K562 (cell line): ENCODE measurements at regions not wholly inside any gene's neighbourhood (a gene's known extent, or its start where the extent isn't known, plus 50 kb on each side); places are given as distances from the start of the nearest gene placed in this dataset.

Experiments
- ATAC-seq: fragments of 200-7000 bp; cut with Tn5 transposase; 3 replicates; pipeline ENCODE4 v1.9.1; 2020; ENCODE audit warnings: moderate library complexity
- BruUV-seq: library from RNA; stranded (reverse); fragments of 400-500 nt; replicated peaks from 2 replicates; lab custom pipeline; 2021; lab: Mats Ljungman, UMichigan
- CTCF ChIA-PET: fragments of 300-600 bp; formaldehyde crosslinking; extraction: SDS; loops from one replicate; lab custom pipeline; 2021; ENCODE audit warnings: low intra/inter-chr PET ratio; lab: Yijun Ruan, JAX
- POLR2A ChIA-PET: fragments of 300-600, 350-650 bp; sonication (Branson Sonifier 250); formaldehyde crosslinking; extraction: SDS; loops from one replicate; lab custom pipeline; 2021; ENCODE audit warnings: antibody characterized with exemption, inconsistent platforms; lab: Yijun Ruan, JAX
- DNase-seq, 4 experiments: peaks; one replicate each; pipeline versions ENCODE4 v3.0.0 to v3.0.0-alpha.2; 2011 to 2018; ENCODE audit warnings: low spot score in 3 of 4, mixed read lengths in 3 of 4; ENCODE audit errors: extremely low read depth in 1 of 4
- FAIRE-seq: peaks from 2 replicates; lab custom pipeline; 2011; peaks lifted over from hg19 to GRCh38; lab: Jason Lieb, UNC
- H2AFZ ChIP-seq: 2 replicates; pipeline ENCODE4 v1.6.0; 2011; ENCODE audit warnings: low read depth, low read length, control low read depth, inconsistent platforms
- H3K27ac ChIP-seq: fragments of 200-600 bp; 3 replicates; pipeline ENCODE4 v1.8.0; 2011; ENCODE audit warnings: low read depth, mild to moderate bottlenecking, control low read depth, inconsistent platforms, low read length, moderate library complexity, mixed read lengths; ENCODE audit errors: extremely low read depth
- H3K27me3 ChIP-seq, 2 experiments: fragments of 300-600 bp in 1 of 2; 2 replicates in 1 of 2; 3 replicates in 1 of 2; pipeline versions ENCODE4 v1.6.0 to v1.8.0; 2011; ENCODE audit warnings: inconsistent platforms in 2 of 2, low read length in 2 of 2, mild to moderate bottlenecking in 1 of 2, mixed read lengths in 1 of 2, moderate library complexity in 1 of 2; ENCODE audit not compliant: control insufficient read depth in 2 of 2, insufficient read depth in 2 of 2
- H3K36me3 ChIP-seq: fragments of 300-600 bp; 3 replicates; pipeline ENCODE4 v1.8.0; 2011; ENCODE audit warnings: mild to moderate bottlenecking, low read length, inconsistent platforms; ENCODE audit not compliant: control insufficient read depth, insufficient read depth
- H3K4me1 ChIP-seq, 2 experiments: fragments of 200-600 bp in 1 of 2; replicated peaks in 1 of 2; 2 replicates in 1 of 2; 3 replicates in 1 of 2; pipeline versions ENCODE4 v1.5.1 to v1.8.0; 2011; ENCODE audit warnings: inconsistent platforms in 2 of 2, low read length in 2 of 2, mild to moderate bottlenecking in 1 of 2, mixed read lengths in 1 of 2, moderate library complexity in 1 of 2; ENCODE audit not compliant: control insufficient read depth in 2 of 2, insufficient read depth in 2 of 2
- H3K4me2 ChIP-seq: 2 replicates; pipeline ENCODE4 v1.6.1; 2011; ENCODE audit warnings: low read length, control low read depth, inconsistent platforms, mixed read lengths; ENCODE audit not compliant: insufficient read depth
- H3K4me3 ChIP-seq: fragments of 200-600 bp; sonication (generic), shearing (Covaris generic); 2 replicates; pipeline ENCODE4 v1.5.1; 2016; ENCODE audit warnings: control low read depth, inconsistent platforms
- H3K79me2 ChIP-seq: fragments of 200-600 bp; 3 replicates; pipeline ENCODE4 v1.8.0; 2011; ENCODE audit warnings: low read length, inconsistent platforms; ENCODE audit not compliant: control insufficient read depth, insufficient read depth
- H3K9ac ChIP-seq, 2 experiments: 2 replicates each; pipeline versions ENCODE4 v1.6.0 to v1.6.1; 2011; ENCODE audit warnings: low read depth in 2 of 2, low read length in 2 of 2, control low read depth in 1 of 2, inconsistent platforms in 1 of 2, mild to moderate bottlenecking in 1 of 2, mixed read lengths in 1 of 2; ENCODE audit not compliant: insufficient read depth in 1 of 2
- H3K9me1 ChIP-seq: one replicate; pipeline ENCODE4 v1.6.0; 2011; ENCODE audit warnings: inconsistent platforms, mild to moderate bottlenecking, low read length, moderate library complexity; ENCODE audit not compliant: control insufficient read depth, insufficient read depth
- H3K9me3 ChIP-seq: replicated peaks from 2 replicates; pipeline ENCODE4 v1.5.1; 2011; ENCODE audit warnings: low read depth, low read length, inconsistent platforms; ENCODE audit not compliant: control insufficient read depth, insufficient read depth
- H4K20me1 ChIP-seq: replicated peaks from 2 replicates; pipeline ENCODE4 v1.6.1; 2011; ENCODE audit warnings: low read length, inconsistent platforms, mixed read lengths; ENCODE audit not compliant: control insufficient read depth, insufficient read depth
- DDX20 ChIP-seq: fragments of 450-650 bp; IDR thresholded peaks from 2 replicates; pipeline ENCODE4 v1.6.1; 2016; ENCODE audit warnings: missing genetic modification characterization, low read depth, mild to moderate bottlenecking, missing compliant biosample characterization, moderate library complexity
- GTF2E2 ChIP-seq: fragments of 200-800 bp; sonication (Bioruptor generic); IDR thresholded peaks from 2 replicates; pipeline ENCODE4 v1.6.1; 2016; ENCODE audit warnings: missing genetic modification characterization, missing compliant biosample characterization
- HDAC1 ChIP-seq, 2 experiments: fragments of 450-650 bp; IDR thresholded peaks; 2 replicates each; pipeline ENCODE4 v1.6.1; 2016 to 2017; ENCODE audit warnings: inconsistent platforms in 1 of 2, mild to moderate bottlenecking in 1 of 2, moderate library complexity in 1 of 2
- KDM1A ChIP-seq, 2 experiments: fragments of 450-650 bp; IDR thresholded peaks; 2 replicates each; pipeline ENCODE4 v1.6.1; 2016; ENCODE audit warnings: mild to moderate bottlenecking in 2 of 2
- PCBP1 ChIP-seq: fragments of 200-400 bp; formaldehyde crosslinking; IDR thresholded peaks from 2 replicates; pipeline ENCODE4 v1.6.1; 2018; ENCODE audit warnings: mild to moderate bottlenecking, low read depth, low read length; ENCODE audit not compliant: poor library complexity, severe bottlenecking
- SP2 ChIP-seq: IDR thresholded peaks from 2 replicates; pipeline ENCODE4 v1.6.1; 2011; ENCODE audit warnings: mild to moderate bottlenecking, low read depth, low read length, moderate library complexity; ENCODE audit not compliant: poor library complexity, severe bottlenecking; ENCODE audit errors: extremely low read depth
- TCF7L2 ChIP-seq: fragments of 150-350 bp; IDR thresholded peaks from 2 replicates; pipeline ENCODE4 v1.6.1; 2016; ENCODE audit warnings: low read depth, mild to moderate bottlenecking, low read length, moderate library complexity
- TRIM24 ChIP-seq, 2 experiments: fragments of 450-650 bp; IDR thresholded peaks; 2 replicates each; pipeline ENCODE4 v1.6.1; 2016
- ZNF561 ChIP-seq: fragments of 450-650 bp; formaldehyde crosslinking; conservative IDR thresholded peaks from 2 replicates; pipeline ENCODE4 v1.4.0; 2020; ENCODE audit warnings: mild to moderate bottlenecking, moderate library complexity
- WGBS: fragments of 100-300 bp; shearing (Covaris generic); methylation state at CpG from one replicate; pipeline ENCODE4 v1.1.6; 2016; ENCODE audit warnings: low coverage, mixed read lengths; ENCODE audit not compliant: insufficient coverage; ENCODE audit errors: missing lambda C conversion rate; 5-methylcytosine and 5-hydroxymethylcytosine counted together
- in situ Hi-C: fragments of 300-500 bp; cut with MboI; formaldehyde crosslinking; loops from 4 replicates; pipeline ENCODE4 v1.15.0; 2018; ENCODE audit warnings: inconsistent platforms, mixed read lengths
- intact Hi-C: fragments of 100-400 bp; cut with micrococcal nuclease; formaldehyde crosslinking; loops from 2 replicates; pipeline ENCODE4 v1.14.2; 2022
- TF ChIP-seq, protein P1 (sequence below): sonication (generic); formaldehyde crosslinking; IDR thresholded peaks from 2 replicates; pipeline ENCODE4 v1.4.0; 2020; ENCODE audit warnings: mild to moderate bottlenecking, missing genetic modification reagents
- TF ChIP-seq, protein P2 (sequence below): fragments of 450-650 bp; formaldehyde crosslinking; IDR thresholded peaks from 2 replicates; pipeline ENCODE4 v1.4.0; 2020; ENCODE audit warnings: mild to moderate bottlenecking, mixed read lengths
- TF ChIP-seq, protein P3 (sequence below): fragments of 250-450 bp; sonication (Bioruptor Pico); IDR thresholded peaks from 2 replicates; pipeline ENCODE4 v1.4.0; 2020; ENCODE audit warnings: mild to moderate bottlenecking
- TF ChIP-seq, protein P4 (sequence below), 2 experiments: IDR thresholded peaks; 2 replicates each; pipeline ENCODE4 v1.6.1; 2012; ENCODE audit warnings: improper control_type of control experiment in 2 of 2, low read depth in 2 of 2, low read length in 2 of 2, borderline replicate concordance in 1 of 2
- TF ChIP-seq, protein P5 (sequence below): sonication (generic); formaldehyde crosslinking; IDR thresholded peaks from 2 replicates; pipeline ENCODE4 v1.8.0; 2022; ENCODE audit warnings: mild to moderate bottlenecking, missing genetic modification reagents

DNA sequence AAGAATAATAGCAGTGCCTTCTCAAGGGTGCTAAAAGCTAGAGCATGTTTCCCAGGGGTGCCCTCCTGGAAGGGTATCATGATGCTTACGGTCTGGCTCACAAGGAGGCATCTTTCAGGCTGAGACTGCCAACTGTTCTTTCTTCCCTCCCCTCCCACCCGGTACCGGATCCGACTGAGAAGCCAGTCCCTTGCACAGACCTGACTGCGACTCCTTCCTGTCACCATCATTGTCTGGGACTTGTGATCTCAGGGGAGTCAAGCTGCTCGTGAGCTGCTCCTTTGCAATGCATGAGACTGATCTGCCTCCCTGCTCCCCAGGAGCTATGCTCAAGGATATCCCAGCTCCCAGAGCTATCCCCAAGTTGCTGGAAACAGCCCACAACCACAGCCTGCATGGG is 170.8 kb downstream of the GADD45G start:
- FAIRE-seq (no peak), DNase-seq (no peak), ATAC-seq (no peak)
- Histone ChIP-seq H3K27me3 (peaks cover 0 to 16% of the 10 kb centered on the region in 2 experiments; a peak in 2 of 5 replicates), H3K9me3 (no peaks in the 10 kb centered on the region), H3K79me2 (no peaks in the 10 kb centered on the region), H2AFZ (no peak overlapping the region), H3K4me2 (no peak overlapping the region), H3K4me1 (no peaks in the 10 kb centered on the region), H4K20me1 (no peaks in the 10 kb centered on the region), H3K9ac (no peak overlapping the region), H3K4me3 (no peak overlapping the region), H3K9me1 (no peaks in the 10 kb centered on the region), H3K36me3 (no peaks in the 10 kb centered on the region), H3K27ac (no peak overlapping the region)
- intact Hi-C loops (no loop called here), in situ Hi-C loops (no loop called here)
- ChIA-PET CTCF (no interaction called here), POLR2A (no interaction called here)
- BruUV-seq: no TSS peak
- WGBS: 0% methylated on average over 3 of the region's 6 CpGs
- TF ChIP-seq KDM1A (IDR thresholded peaks at IDR 0.05) (no peak), TRIM24 (IDR thresholded peaks at IDR 0.05) (no peak), DDX20 (tag) (no peak), GTF2E2 (tag) (no peak), ZNF561 (CRISPR knock-in tag) (no peak), PCBP1 (no peak), SP2 (no peak), HDAC1 (IDR thresholded peaks at IDR 0.05) (no peak), TCF7L2 (no peak)
- TF ChIP-seq, protein P1, sequence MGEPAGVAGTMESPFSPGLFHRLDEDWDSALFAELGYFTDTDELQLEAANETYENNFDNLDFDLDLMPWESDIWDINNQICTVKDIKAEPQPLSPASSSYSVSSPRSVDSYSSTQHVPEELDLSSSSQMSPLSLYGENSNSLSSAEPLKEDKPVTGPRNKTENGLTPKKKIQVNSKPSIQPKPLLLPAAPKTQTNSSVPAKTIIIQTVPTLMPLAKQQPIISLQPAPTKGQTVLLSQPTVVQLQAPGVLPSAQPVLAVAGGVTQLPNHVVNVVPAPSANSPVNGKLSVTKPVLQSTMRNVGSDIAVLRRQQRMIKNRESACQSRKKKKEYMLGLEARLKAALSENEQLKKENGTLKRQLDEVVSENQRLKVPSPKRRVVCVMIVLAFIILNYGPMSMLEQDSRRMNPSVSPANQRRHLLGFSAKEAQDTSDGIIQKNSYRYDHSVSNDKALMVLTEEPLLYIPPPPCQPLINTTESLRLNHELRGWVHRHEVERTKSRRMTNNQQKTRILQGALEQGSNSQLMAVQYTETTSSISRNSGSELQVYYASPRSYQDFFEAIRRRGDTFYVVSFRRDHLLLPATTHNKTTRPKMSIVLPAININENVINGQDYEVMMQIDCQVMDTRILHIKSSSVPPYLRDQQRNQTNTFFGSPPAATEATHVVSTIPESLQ (CRISPR knock-in tag): no peak
- TF ChIP-seq, protein P2, sequence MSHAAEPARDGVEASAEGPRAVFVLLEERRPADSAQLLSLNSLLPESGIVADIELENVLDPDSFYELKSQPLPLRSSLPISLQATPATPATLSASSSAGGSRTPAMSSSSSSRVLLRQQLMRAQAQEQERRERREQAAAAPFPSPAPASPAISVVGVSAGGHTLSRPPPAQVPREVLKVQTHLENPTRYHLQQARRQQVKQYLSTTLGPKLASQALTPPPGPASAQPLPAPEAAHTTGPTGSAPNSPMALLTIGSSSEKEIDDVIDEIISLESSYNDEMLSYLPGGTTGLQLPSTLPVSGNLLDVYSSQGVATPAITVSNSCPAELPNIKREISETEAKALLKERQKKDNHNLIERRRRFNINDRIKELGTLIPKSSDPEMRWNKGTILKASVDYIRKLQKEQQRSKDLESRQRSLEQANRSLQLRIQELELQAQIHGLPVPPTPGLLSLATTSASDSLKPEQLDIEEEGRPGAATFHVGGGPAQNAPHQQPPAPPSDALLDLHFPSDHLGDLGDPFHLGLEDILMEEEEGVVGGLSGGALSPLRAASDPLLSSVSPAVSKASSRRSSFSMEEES (CRISPR knock-in tag): no peak
- TF ChIP-seq, protein P3, sequence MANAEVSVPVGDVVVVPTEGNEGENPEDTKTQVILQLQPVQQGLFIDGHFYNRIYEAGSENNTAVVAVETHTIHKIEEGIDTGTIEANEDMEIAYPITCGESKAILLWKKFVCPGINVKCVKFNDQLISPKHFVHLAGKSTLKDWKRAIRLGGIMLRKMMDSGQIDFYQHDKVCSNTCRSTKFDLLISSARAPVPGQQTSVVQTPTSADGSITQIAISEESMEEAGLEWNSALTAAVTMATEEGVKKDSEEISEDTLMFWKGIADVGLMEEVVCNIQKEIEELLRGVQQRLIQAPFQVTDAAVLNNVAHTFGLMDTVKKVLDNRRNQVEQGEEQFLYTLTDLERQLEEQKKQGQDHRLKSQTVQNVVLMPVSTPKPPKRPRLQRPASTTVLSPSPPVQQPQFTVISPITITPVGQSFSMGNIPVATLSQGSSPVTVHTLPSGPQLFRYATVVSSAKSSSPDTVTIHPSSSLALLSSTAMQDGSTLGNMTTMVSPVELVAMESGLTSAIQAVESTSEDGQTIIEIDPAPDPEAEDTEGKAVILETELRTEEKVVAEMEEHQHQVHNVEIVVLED (CRISPR knock-in tag): no peak
- TF ChIP-seq, protein P4, sequence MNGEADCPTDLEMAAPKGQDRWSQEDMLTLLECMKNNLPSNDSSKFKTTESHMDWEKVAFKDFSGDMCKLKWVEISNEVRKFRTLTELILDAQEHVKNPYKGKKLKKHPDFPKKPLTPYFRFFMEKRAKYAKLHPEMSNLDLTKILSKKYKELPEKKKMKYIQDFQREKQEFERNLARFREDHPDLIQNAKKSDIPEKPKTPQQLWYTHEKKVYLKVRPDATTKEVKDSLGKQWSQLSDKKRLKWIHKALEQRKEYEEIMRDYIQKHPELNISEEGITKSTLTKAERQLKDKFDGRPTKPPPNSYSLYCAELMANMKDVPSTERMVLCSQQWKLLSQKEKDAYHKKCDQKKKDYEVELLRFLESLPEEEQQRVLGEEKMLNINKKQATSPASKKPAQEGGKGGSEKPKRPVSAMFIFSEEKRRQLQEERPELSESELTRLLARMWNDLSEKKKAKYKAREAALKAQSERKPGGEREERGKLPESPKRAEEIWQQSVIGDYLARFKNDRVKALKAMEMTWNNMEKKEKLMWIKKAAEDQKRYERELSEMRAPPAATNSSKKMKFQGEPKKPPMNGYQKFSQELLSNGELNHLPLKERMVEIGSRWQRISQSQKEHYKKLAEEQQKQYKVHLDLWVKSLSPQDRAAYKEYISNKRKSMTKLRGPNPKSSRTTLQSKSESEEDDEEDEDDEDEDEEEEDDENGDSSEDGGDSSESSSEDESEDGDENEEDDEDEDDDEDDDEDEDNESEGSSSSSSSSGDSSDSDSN (IDR thresholded peaks at IDR 0.05; ENCODE audit: borderline replicate concordance in 1 of 2, low read depth in 2 of 2, low read length in 2 of 2): no peak
- TF ChIP-seq, protein P5, sequence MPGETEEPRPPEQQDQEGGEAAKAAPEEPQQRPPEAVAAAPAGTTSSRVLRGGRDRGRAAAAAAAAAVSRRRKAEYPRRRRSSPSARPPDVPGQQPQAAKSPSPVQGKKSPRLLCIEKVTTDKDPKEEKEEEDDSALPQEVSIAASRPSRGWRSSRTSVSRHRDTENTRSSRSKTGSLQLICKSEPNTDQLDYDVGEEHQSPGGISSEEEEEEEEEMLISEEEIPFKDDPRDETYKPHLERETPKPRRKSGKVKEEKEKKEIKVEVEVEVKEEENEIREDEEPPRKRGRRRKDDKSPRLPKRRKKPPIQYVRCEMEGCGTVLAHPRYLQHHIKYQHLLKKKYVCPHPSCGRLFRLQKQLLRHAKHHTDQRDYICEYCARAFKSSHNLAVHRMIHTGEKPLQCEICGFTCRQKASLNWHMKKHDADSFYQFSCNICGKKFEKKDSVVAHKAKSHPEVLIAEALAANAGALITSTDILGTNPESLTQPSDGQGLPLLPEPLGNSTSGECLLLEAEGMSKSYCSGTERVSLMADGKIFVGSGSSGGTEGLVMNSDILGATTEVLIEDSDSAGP (CRISPR knock-in tag): no peak
